B cell (primary cell): ENCODE measurements at regions not wholly inside any gene's neighbourhood (a gene's known extent, or its start where the extent isn't known, plus 50 kb on each side); places are given as distances from the start of the nearest gene placed in this dataset.

ENCODE experiments used
- EZH2 ChIP-seq: IDR thresholded peaks from 2 replicates; pipeline ENCODE4 v1.6.1; 2012; ENCODE audit warnings: borderline replicate concordance, low read depth, mild to moderate bottlenecking, moderate library complexity, low read length; ENCODE audit not compliant: insufficient read depth, poor library complexity, severe bottlenecking
- TF ChIP-seq, protein P1 (sequence below): fragments of 200-600 bp; IDR thresholded peaks from one replicate; pipeline ENCODE4 v1.8.0; 2022; ENCODE audit warnings: antibody characterized with exemption, mild to moderate bottlenecking

DNA sequence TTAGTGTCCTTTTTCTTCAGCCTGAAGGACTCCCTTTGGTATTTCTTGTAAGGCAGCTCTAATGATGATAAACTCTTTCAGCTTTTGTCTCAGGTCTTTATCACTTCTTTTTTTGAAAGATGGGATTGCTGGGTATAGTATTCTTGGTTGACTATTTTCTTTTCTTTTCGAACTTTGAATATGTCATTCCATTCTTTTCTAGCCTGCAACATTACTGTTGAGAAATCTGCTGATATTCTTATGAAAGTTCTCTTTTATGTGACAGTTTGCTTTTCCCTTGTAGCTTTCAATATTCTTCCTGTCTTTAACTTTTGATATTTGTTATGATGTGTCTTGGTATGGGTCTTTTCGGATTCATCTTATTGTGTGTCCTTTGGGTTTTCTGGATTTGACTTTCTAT, 107.6 kb upstream of the SRD5A3 start:
- no peak for TF ChIP-seq EZH2
- TF ChIP-seq, protein P1, sequence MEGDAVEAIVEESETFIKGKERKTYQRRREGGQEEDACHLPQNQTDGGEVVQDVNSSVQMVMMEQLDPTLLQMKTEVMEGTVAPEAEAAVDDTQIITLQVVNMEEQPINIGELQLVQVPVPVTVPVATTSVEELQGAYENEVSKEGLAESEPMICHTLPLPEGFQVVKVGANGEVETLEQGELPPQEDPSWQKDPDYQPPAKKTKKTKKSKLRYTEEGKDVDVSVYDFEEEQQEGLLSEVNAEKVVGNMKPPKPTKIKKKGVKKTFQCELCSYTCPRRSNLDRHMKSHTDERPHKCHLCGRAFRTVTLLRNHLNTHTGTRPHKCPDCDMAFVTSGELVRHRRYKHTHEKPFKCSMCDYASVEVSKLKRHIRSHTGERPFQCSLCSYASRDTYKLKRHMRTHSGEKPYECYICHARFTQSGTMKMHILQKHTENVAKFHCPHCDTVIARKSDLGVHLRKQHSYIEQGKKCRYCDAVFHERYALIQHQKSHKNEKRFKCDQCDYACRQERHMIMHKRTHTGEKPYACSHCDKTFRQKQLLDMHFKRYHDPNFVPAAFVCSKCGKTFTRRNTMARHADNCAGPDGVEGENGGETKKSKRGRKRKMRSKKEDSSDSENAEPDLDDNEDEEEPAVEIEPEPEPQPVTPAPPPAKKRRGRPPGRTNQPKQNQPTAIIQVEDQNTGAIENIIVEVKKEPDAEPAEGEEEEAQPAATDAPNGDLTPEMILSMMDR = no peak
